Activated CD4-positive, CD25-positive, alpha-beta regulatory T cell treated with anti-CD3 and anti-CD28 coated beads, Interleukin-2, amount 50 U/mL, for 16 hours (primary cell): ENCODE measurements at regions not wholly inside any gene's neighbourhood (a gene's known extent, or its start where the extent isn't known, plus 50 kb on each side); places are given as distances from the start of the nearest gene placed in this dataset.

Experiments used
- DNase-seq: peaks from one replicate; pipeline ENCODE4 v3.0.0-alpha.2; 2020; ENCODE audit warnings: low read depth, low spot score

GRCh38 chr9:105064248-105065097 is 136.5 kb upstream of the ABCA1 start:
- no peak for DNase-seq

GRCh38 chr9:105065098-105066088 is 137.4 kb upstream of the ABCA1 start:
- DNase-seq, result no peak

GRCh38 chr9:105066275-105066865 is 138.4 kb upstream of the ABCA1 start:
- DNase-seq, result no peak

- no peak for DNase-seq
Observed at GRCh38 chr9:105067895-105068580, 140.1 kb upstream of the ABCA1 start.

- DNase-seq, result no peak
Observed at GRCh38 chr9:105069285-105069684, 141.3 kb upstream of the ABCA1 start.

GRCh38 chr9:105069696-105070095 is 141.7 kb upstream of the ABCA1 start:
- DNase-seq, result no peak

GRCh38 chr9:105070176-105070575 is 142.2 kb upstream of the ABCA1 start:
- DNase-seq, result no peak

GRCh38 chr9:105072476-105072875 is 144.5 kb upstream of the ABCA1 start:
- DNase-seq, result no peak

GRCh38 chr9:105073147-105073546 is 145.2 kb upstream of the ABCA1 start:
- DNase-seq, result no peak

GRCh38 chr9:105074491-105074890 is 146.5 kb upstream of the ABCA1 start:
- no peak for DNase-seq

GRCh38 chr9:105076729-105077128 is 148.8 kb upstream of the ABCA1 start:
- DNase-seq, result no peak

GRCh38 chr9:105079457-105079856 is 151.5 kb upstream of the ABCA1 start:
- no peak for DNase-seq

- DNase-seq, result no peak
Observed at GRCh38 chr9:105082843-105083242, 154.9 kb upstream of the ABCA1 start.

- DNase-seq, result no peak
Observed at GRCh38 chr9:105083256-105083655, 155.3 kb upstream of the ABCA1 start.

- no peak for DNase-seq
Observed at GRCh38 chr9:105087910-105088898, 156.2 kb upstream of the SLC44A1 start.

GRCh38 chr9:105089874-105090273 is 154.6 kb upstream of the SLC44A1 start:
- DNase-seq, result no peak

- no peak for DNase-seq
Observed at GRCh38 chr9:105091004-105091640, 153.3 kb upstream of the SLC44A1 start.

GRCh38 chr9:105093685-105094084 is 150.8 kb upstream of the SLC44A1 start:
- DNase-seq, result no peak

GRCh38 chr9:105098370-105098769 is 146.1 kb upstream of the SLC44A1 start:
- no peak for DNase-seq

- DNase-seq, result no peak
Observed at GRCh38 chr9:105103776-105104175, 140.7 kb upstream of the SLC44A1 start.
